GM12892 (cell line): ENCODE measurements at regions not wholly inside any gene's neighbourhood (a gene's known extent, or its start where the extent isn't known, plus 50 kb on each side); places are given as distances from the start of the nearest gene placed in this dataset.

Experiments used
- DNase-seq: peaks from one replicate; pipeline ENCODE4 v3.0.0; 2011; ENCODE audit not compliant: insufficient read length
- FAIRE-seq: peaks from 2 replicates; lab custom pipeline; 2011; peaks lifted over from hg19 to GRCh38; lab: Jason Lieb, UNC
- POLR2A ChIP-seq: IDR thresholded peaks from 2 replicates; pipeline ENCODE4 v1.6.1; 2011; ENCODE audit warnings: low read depth, low read length, control low read depth
- POLR2AphosphoS5 ChIP-seq: IDR thresholded peaks from 2 replicates; pipeline ENCODE4 v1.6.1; 2011; ENCODE audit warnings: low read depth, low read length, control low read depth
- TAF1 ChIP-seq: IDR thresholded peaks from 2 replicates; pipeline ENCODE4 v1.6.1; 2011; ENCODE audit warnings: low read depth, mild to moderate bottlenecking, control low read depth, low read length, borderline replicate concordance

DNA sequence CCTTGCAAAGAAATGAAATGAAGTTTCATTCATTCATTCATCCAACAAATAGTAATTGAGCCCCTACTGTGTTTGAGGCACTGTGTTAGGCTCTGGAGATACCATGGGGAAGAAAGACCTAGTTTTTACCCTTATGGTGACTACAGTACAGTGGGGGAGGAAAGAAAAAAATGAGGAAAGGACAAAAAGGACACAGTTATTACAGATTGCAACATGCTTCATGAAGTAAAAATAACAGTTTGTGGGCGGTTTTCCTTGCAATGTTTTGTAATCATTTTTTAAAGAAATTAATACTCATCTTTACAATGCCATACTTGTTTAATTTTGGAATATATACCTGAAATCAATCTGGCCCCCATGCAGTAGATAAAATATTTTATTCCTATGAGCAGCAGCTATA lies 120.3 kb downstream of the TM2D1 start:
- DNase-seq (no peak), FAIRE-seq (no peak)
- TF ChIP-seq TAF1 (no peak), POLR2AphosphoS5 (no peak), POLR2A (no peak)

DNA sequence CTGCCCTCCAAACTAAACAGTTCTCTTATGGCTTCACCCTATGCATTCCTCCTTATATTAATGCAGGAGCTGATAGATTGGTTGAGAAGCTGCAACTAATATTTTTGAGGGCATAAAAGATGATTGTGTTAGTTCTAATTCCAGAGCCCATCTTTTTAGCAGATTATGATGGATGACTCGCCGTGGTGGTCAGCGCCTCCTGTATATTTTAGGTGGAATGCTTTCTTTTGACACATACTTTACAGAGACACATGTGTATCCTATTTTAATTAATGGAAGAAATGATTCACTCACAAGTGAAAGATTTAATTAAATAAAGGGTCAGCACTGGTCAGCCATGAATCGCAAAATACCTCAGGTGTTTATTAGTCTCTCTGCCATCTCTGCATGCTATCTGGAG lies 120.7 kb downstream of the TM2D1 start:
- TF ChIP-seq POLR2AphosphoS5 (no peak), TAF1 (no peak), POLR2A (no peak)
- DNase-seq (no peak), FAIRE-seq (no peak)

DNA sequence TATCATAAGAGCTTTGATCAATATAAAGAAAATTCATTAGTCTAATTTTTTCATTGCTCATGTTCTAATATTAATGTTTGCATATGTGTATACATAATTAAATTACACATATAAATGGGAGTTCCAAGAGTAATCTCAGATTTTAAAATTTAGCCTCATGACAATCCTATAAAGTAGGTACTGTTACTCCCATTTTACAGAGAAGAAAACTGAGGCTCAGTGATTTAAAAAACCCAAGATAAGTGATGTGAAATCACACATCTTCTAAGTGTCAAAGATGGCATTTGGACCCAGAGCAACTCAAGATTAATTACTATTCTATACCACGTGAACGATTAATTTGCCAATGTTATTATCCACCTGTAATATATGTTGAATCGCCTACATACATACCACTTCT lies 122.3 kb downstream of the TM2D1 start:
- DNase-seq (no peak), FAIRE-seq (no peak)
- no peak for TF ChIP-seq TAF1
- no peak for TF ChIP-seq POLR2A
- no peak for TF ChIP-seq POLR2AphosphoS5

DNA sequence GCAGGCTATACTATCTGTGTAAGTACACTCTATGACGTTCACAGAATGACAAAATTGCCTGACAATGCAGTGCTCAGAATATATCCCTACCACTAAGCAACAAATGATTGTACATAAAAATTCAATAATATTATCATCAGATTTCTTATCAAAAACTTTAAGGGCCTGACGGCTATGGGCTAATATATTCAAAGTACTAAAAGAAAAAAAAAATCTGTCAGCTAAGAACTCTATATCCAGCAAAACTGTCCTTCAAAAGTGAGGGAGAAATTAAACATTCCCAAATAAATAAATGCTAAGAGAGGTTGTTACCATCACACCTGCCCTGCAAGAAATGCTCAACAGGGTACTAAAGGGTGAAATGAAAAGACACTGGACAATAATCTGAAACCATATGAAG lies 127.3 kb downstream of the TM2D1 start:
- FAIRE-seq (no peak), DNase-seq (no peak)
- TF ChIP-seq POLR2AphosphoS5 (no peak), TAF1 (no peak), POLR2A (no peak)

DNA sequence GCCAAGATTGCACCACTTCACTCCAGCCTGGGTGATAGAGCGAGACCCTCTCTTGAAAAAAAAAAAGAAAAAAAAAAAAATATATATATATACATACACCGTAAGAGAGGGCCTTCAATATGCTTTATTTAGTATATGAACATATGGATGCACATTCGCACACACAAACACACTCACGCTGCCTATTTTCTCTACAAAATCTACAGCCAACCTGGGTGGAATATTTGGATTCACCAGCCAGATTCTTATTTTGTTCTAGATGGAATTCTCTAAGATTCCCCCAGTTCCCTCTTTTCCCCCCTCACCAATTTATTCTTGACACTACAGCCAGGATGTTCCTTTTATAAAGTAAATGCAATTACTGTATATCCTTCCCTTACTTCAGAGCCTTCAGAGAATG lies 131.6 kb downstream of the TM2D1 start:
- TF ChIP-seq POLR2A (no peak), TAF1 (no peak), POLR2AphosphoS5 (no peak)
- FAIRE-seq (no peak), DNase-seq (no peak)

DNA sequence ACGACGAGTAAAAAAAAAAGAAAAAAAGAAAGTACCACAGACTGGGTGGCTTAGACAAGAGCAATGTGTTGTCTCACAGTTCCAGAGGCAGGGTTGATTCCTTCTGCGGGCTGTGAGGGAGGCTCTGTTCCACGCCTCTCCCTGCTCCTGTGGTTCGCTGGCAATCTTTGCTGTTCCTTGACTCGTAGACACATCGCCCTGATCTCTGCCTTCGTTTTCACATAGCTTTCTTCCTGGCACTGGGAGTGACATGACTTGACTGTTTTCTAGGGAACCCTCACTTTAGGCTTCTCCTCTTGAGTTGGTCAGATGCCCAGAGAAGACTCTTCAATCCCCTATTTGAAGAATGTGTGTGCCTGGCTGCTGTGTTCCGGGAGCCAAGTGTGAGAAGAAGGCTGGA lies 133.6 kb downstream of the TM2D1 start:
- FAIRE-seq (no peak), DNase-seq (no peak)
- TF ChIP-seq POLR2A (no peak), TAF1 (no peak), POLR2AphosphoS5 (no peak)

DNA sequence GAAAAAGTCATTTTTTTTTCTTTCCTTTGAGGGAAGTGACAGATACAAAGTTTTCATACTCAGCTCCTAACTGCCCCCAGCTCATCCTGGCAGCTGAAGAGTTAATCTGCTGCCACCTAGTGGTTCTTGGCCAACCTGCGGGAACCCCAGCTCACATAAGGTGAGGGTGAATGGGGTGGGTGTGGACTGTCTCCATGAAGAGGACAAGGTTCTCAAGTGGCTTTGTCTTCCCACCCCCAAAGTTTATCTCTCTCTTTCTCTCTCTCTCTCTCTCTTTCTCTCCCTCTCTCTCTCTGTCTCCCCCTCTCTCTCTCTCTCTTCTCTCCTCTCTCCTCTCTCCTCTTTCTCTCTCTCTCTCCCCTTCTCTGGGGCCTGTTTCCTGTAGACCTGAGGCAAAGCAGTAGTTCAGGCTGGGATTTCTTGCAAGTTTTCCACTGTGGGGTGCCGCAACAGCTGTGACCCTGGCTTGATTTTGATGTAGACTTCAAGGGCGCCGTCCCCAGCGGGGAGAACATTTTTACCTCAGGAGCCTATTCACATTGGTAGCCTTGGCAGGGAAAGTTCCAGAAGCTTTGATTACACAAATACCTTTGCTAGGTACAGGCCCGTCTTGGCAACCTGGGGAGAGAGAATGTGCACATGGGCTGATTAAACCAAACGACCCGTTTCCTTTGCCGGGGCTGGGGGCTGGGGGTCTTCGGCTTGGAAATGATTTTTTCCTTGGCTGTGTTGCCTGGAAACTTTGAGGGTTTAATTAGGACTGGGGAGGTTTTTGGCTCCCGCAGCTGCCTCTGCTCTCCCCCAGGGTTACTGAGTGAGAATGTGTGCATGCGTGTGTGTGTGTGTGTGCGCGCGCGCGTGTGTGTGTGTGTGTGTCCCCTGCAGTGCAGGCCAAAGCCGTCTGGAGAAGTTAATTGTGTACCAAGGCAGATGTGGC lies 135.9 kb downstream of the TM2D1 start:
- FAIRE-seq (peak; percentile 67), DNase-seq (peak; percentile 39)
- no peak for TF ChIP-seq TAF1
- no peak for TF ChIP-seq POLR2AphosphoS5
- TF ChIP-seq POLR2A = no peak

DNA sequence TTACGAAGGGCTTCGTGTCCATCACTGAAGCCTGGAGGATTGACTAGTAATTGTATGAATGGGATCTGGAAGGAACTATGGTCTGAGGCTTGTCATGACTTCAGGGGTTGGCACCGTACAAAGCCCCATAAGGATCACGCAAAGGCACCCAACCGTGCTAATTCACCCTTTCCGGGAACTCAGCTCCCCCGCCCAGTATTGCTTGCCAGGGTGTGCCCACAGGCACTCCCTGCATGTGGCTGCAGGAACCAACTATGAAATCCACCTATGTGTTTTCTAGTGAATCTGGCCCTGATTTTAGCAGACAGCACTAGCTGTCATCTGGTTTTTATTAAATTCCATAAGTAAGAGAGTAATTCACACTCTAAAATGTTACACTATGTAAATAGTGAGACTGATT lies 139.2 kb downstream of the TM2D1 start:
- DNase-seq = no peak
- TF ChIP-seq POLR2AphosphoS5 (no peak), POLR2A (no peak), TAF1 (no peak)
- no peak for FAIRE-seq

DNA sequence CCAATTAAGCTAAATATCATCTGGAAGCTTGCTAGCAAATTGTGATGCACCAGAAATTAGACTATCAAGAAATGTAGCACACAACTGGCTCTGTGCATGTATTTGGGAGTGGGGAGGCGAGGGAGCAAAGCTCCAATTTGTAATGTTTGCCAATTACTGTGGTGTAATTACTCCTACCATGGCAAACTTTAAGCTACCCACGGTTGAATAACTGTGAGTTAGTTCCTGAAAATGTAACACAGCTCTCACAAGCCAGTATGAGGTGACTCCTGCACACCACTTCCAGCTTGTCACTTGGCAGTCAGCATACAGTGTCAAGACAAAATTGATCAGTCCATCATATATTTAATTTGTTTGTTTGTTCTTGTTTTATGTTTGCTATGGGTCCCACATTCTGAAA lies 141.2 kb downstream of the TM2D1 start:
- TF ChIP-seq TAF1 = no peak
- no peak for TF ChIP-seq POLR2AphosphoS5
- TF ChIP-seq POLR2A = no peak
- DNase-seq (no peak), FAIRE-seq (no peak)

DNA sequence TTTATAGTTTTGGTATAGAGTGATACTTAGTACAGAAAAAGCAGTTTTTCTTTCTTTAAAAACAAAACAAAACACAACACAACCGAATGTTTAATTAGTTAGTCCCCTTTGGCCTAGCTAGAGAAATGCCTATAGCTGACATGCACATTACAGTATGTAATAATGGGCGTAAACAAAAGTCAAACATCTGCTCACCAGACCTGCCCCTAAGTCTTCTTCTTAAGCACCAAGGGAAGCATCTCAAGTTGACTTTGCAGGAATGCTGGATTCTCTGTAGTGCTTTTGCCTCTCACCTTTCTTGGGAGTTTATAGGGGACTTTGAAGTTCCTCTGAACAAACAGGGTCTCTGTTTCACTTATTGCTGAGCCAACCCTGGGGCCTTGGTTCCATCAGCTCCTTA lies 143.7 kb downstream of the TM2D1 start:
- TF ChIP-seq POLR2A (no peak), POLR2AphosphoS5 (no peak), TAF1 (no peak)
- DNase-seq (no peak), FAIRE-seq (no peak)

DNA sequence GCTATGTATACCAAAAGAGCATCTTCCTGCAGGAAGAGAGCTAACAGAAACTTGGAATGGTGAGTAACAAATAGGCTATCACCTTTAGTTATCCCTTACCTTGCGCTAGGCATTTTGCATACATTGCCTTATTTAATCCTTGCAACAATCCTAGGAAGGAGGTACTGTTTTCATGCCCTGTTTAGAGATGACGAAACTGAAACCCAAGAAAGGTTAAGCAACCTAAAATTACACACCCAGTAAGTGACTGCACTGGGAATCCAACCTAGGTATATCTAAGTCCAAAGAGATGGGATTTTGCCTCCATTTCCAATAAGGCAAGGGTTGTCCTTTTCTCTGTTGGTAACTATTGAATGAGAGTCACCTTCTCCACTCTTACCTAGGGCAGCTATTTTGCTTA lies 144.5 kb downstream of the TM2D1 start:
- DNase-seq (no peak), FAIRE-seq (no peak)
- no peak for TF ChIP-seq POLR2A
- TF ChIP-seq POLR2AphosphoS5 = no peak
- TF ChIP-seq TAF1 = no peak

DNA sequence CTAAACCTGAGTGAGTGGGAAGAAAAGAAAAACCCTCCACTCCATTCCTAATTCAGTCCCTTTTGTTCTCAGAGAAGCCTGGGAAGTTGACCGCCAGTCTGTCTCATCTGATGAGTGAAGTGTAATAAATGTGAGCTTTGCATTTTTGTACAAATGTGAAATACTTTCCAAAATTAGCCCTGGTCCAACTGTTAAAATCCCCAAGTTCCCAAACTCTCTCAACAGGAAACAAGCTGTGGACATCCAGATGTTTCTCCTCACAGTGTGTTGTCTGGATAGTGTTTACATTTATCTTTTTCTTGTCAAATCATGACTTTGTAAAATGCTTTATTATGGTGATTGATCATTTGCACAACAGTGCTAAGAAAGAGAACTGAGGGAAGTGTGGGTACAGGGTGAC lies 145.1 kb downstream of the TM2D1 start:
- FAIRE-seq (no peak), DNase-seq (no peak)
- TF ChIP-seq POLR2AphosphoS5 (no peak), TAF1 (no peak), POLR2A (no peak)

DNA sequence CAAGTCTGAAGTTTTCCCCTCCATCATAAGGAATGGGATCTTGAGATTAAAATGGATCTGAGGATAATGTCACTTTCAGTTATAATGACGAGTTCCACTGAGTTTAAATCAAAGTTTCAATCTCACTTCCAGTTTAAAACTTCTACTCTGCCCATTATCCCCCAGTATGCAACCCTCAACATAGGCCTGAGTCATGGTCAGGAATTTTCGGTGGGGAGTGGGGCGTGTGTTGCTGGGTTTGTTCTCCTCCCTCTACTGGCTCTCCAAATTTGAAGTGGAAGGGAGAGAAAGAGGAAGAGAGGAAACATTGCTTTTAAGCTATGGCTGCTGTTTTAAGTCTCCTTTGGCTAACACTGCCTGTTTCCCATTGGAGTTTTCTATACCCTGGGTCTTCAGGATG lies 152.9 kb downstream of the TM2D1 start:
- FAIRE-seq = no peak
- no peak for DNase-seq
- TF ChIP-seq TAF1 (no peak), POLR2AphosphoS5 (no peak), POLR2A (no peak)

DNA sequence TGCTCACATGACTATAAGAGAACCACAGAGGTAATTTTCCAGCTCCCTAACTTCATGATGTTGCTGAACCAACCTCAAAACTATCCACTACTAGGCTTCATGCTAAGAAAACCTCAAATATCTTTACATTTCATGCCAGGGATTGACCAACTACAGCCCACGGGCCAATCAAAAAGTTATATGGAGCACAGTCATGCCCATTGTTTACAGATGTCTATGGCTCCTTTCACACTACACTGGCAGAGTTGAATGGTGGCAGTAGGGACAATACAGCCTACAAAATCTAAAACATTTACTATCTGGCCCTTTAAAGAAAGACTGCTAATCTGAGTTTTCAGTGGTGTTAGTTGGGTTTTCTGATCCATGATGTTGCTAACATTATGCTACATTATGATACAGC lies 154.8 kb downstream of the TM2D1 start:
- FAIRE-seq = no peak
- no peak for TF ChIP-seq POLR2A
- no peak for TF ChIP-seq TAF1
- TF ChIP-seq POLR2AphosphoS5 = no peak
- DNase-seq = no peak
